Esophagus (tissue), 2 donors: ENCODE measurements at regions not wholly inside any gene's neighbourhood (a gene's known extent, or its start where the extent isn't known, plus 50 kb on each side); places are given as distances from the start of the nearest gene placed in this dataset.
A peak's percentile ranks its signal among the peaks of the same experiment; 100 is the strongest.

Experiments used
- H3K27ac ChIP-seq, 2 donors: one replicate each; pipeline ENCODE4 v1.5.1; 2013; ENCODE audit warnings: low read depth in 2 of 2, mild to moderate bottlenecking in 2 of 2, inconsistent platforms in 1 of 2, low read length in 1 of 2, moderate library complexity in 1 of 2
- H3K27me3 ChIP-seq, 2 donors: one replicate each; pipeline ENCODE4 v1.6.1; 2013; ENCODE audit warnings: low read length in 2 of 2, control low read depth in 1 of 2, mild to moderate bottlenecking in 1 of 2; ENCODE audit not compliant: insufficient read depth in 2 of 2, control insufficient read depth in 1 of 2
- H3K36me3 ChIP-seq, 2 donors: one replicate each; pipeline ENCODE4 v1.6.1; 2013; ENCODE audit warnings: low read length in 1 of 2; ENCODE audit not compliant: control insufficient read depth in 2 of 2, insufficient read depth in 2 of 2
- H3K4me1 ChIP-seq, 2 donors: one replicate each; pipeline ENCODE4 v1.6.1; 2013; ENCODE audit warnings: low read length in 1 of 2; ENCODE audit not compliant: control insufficient read depth in 2 of 2, insufficient read depth in 2 of 2
- H3K4me3 ChIP-seq, 2 donors: one replicate each; pipeline ENCODE4 v1.5.1; 2013; ENCODE audit warnings: low read length in 2 of 2, mild to moderate bottlenecking in 2 of 2, low read depth in 1 of 2, moderate library complexity in 1 of 2
- H3K9me3 ChIP-seq, 2 donors: one replicate each; pipeline ENCODE4 v1.6.1; 2013; ENCODE audit warnings: mild to moderate bottlenecking in 2 of 2, low read depth in 1 of 2, low read length in 1 of 2, moderate library complexity in 1 of 2; ENCODE audit not compliant: control insufficient read depth in 2 of 2, insufficient read depth in 1 of 2
- WGBS, 2 donors: extraction: QIAGEN DNeasy Blood & Tissue Kit; methylation state at CpG; one replicate each; pipeline ENCODE4 v1.1.7; 2013; 5-methylcytosine and 5-hydroxymethylcytosine counted together
- donor health status: healthy with polysubstance abuse.
- donor health status: Bipolar disorder and iron deficiency.

- Histone ChIP-seq H3K27me3 (no peaks in the 10 kb centered on the region), H3K4me3 (no peak overlapping the region), H3K36me3 (no peaks in the 10 kb centered on the region), H3K4me1 (peaks cover 0 to 2% of the 10 kb centered on the region in 2 donors), H3K9me3 (no peaks in the 10 kb centered on the region), H3K27ac (no peak overlapping the region)
- 29 to 50% methylated on average over 1 of the region's 1 CpG for WGBS, 2 donors
These were observed 117.2 kb upstream of the FGGY start for GRCh38 chr1:59179673-59180072.

- no peaks in the 10 kb centered on the region for H3K9me3 ChIP-seq
- no peak overlapping the region for H3K27ac ChIP-seq
These were observed 116.2 kb upstream of the FGGY start for GRCh38 chr1:59180735-59181134.

GRCh38 chr1:59183749-59184317, 113.1 kb upstream of the FGGY start:
- 66 to 73% methylated on average over 3 of the region's 3 CpGs for WGBS, 2 donors
- H3K4me3 ChIP-seq = no peak overlapping the region
- no peak overlapping the region for H3K27ac ChIP-seq
- H3K9me3 ChIP-seq = no peaks in the 10 kb centered on the region
- no peaks in the 10 kb centered on the region for H3K36me3 ChIP-seq
- peaks cover 0 to 2% of the 10 kb centered on the region in 2 donors for H3K4me1 ChIP-seq
- H3K27me3 ChIP-seq = no peaks in the 10 kb centered on the region

More at GRCh38 chr1:59180735-59181134, 116.2 kb upstream of the FGGY start:
- Histone ChIP-seq H3K27me3 (no peaks in the 10 kb centered on the region), H3K4me1 (peaks cover 0 to 2% of the 10 kb centered on the region in 2 donors), H3K4me3 (no peak overlapping the region), H3K36me3 (no peaks in the 10 kb centered on the region)
- 59 to 60% methylated on average over 2 of the region's 2 CpGs for WGBS, 2 donors

- H3K4me1 ChIP-seq = peaks cover 0 to 1% of the 10 kb centered on the region in 2 donors
- WGBS, 2 donors = 90 to 93% methylated on average over 5 of the region's 5 CpGs
- H3K27ac ChIP-seq = peak overlapping the region in 1 of 2 donors; percentile 4
These were observed 112.5 kb upstream of the FGGY start for GRCh38 chr1:59184365-59184905.

GRCh38 chr1:59185163-59185860, 111.6 kb upstream of the FGGY start:
- no peaks in the 10 kb centered on the region for H3K27me3 ChIP-seq
- no peaks in the 10 kb centered on the region for H3K36me3 ChIP-seq
- no peak overlapping the region for H3K27ac ChIP-seq
- no peak overlapping the region for H3K4me3 ChIP-seq
- no peaks in the 10 kb centered on the region for H3K9me3 ChIP-seq
- no peaks in the 10 kb centered on the region for H3K4me1 ChIP-seq
- 78 to 88% methylated on average over 4 of the region's 4 CpGs for WGBS, 2 donors

More at GRCh38 chr1:59184365-59184905, 112.5 kb upstream of the FGGY start:
- no peaks in the 10 kb centered on the region for H3K36me3 ChIP-seq
- no peaks in the 10 kb centered on the region for H3K9me3 ChIP-seq
- no peaks in the 10 kb centered on the region for H3K27me3 ChIP-seq
- no peak overlapping the region for H3K4me3 ChIP-seq

GRCh38 chr1:59186656-59187055, 110.2 kb upstream of the FGGY start:
- Histone ChIP-seq H3K27me3 (no peaks in the 10 kb centered on the region), H3K9me3 (no peaks in the 10 kb centered on the region), H3K36me3 (no peaks in the 10 kb centered on the region), H3K4me1 (no peaks in the 10 kb centered on the region), H3K4me3 (no peak overlapping the region), H3K27ac (no peak overlapping the region)
- WGBS, 2 donors = 77 to 87% methylated on average over 3 of the region's 3 CpGs

- Histone ChIP-seq H3K27me3 (no peaks in the 10 kb centered on the region), H3K4me3 (no peak overlapping the region), H3K27ac (no peak overlapping the region), H3K4me1 (no peaks in the 10 kb centered on the region), H3K36me3 (no peaks in the 10 kb centered on the region), H3K9me3 (no peaks in the 10 kb centered on the region)
- 75 to 77% methylated on average over 2 of the region's 2 CpGs for WGBS, 2 donors
These were observed 108.3 kb upstream of the FGGY start for GRCh38 chr1:59188413-59189213.

- Histone ChIP-seq H3K9me3 (no peaks in the 10 kb centered on the region), H3K36me3 (no peaks in the 10 kb centered on the region), H3K27ac (no peak overlapping the region), H3K27me3 (no peaks in the 10 kb centered on the region), H3K4me3 (no peak overlapping the region), H3K4me1 (no peaks in the 10 kb centered on the region)
- WGBS, 2 donors = 66 to 72% methylated on average over 4 of the region's 4 CpGs
These were observed 103.3 kb upstream of the FGGY start for GRCh38 chr1:59193443-59194093.

GRCh38 chr1:59194621-59195020, 102.3 kb upstream of the FGGY start:
- Histone ChIP-seq H3K27ac (no peak overlapping the region), H3K9me3 (no peaks in the 10 kb centered on the region), H3K27me3 (no peaks in the 10 kb centered on the region), H3K36me3 (no peaks in the 10 kb centered on the region), H3K4me3 (no peak overlapping the region), H3K4me1 (no peaks in the 10 kb centered on the region)
- 86 to 89% methylated on average over 2 of the region's 2 CpGs for WGBS, 2 donors
